KMS-11 (cell line): ENCODE measurements at regions not wholly inside any gene's neighbourhood (a gene's known extent, or its start where the extent isn't known, plus 50 kb on each side); places are given as distances from the start of the nearest gene placed in this dataset.

Source experiments
- H2AFZ ChIP-seq: fragments of 200-600 bp; sonication (generic); 2 replicates; pipeline ENCODE4 v1.6.1; 2016; ENCODE audit warnings: antibody characterized with exemption, mixed run types, low read depth
- H3K27ac ChIP-seq: fragments of 200-600 bp; sonication (generic); 2 replicates; pipeline ENCODE4 v1.6.1; 2016; ENCODE audit warnings: mild to moderate bottlenecking, mixed run types
- H3K27me3 ChIP-seq: fragments of 200-600 bp; sonication (generic); 2 replicates; pipeline ENCODE4 v1.6.1; 2017; ENCODE audit warnings: mild to moderate bottlenecking, low read depth, mixed run types, moderate library complexity; ENCODE audit not compliant: insufficient read depth
- H3K36me3 ChIP-seq: fragments of 200-600 bp; sonication (generic); 2 replicates; pipeline ENCODE4 v1.6.1; 2017; ENCODE audit warnings: mild to moderate bottlenecking, mixed run types; ENCODE audit not compliant: insufficient read depth
- H3K4me1 ChIP-seq: fragments of 200-600 bp; sonication (generic); 2 replicates; pipeline ENCODE4 v1.6.1; 2016; ENCODE audit warnings: mild to moderate bottlenecking, low read depth, mixed run types; ENCODE audit not compliant: poor library complexity, severe bottlenecking
- H3K4me2 ChIP-seq: fragments of 200-600 bp; sonication (generic); 2 replicates; pipeline ENCODE4 v1.7.0; 2016; ENCODE audit warnings: mild to moderate bottlenecking, mixed run types
- H3K4me3 ChIP-seq: fragments of 200-600 bp; sonication (generic); IDR thresholded peaks from 2 replicates; pipeline ENCODE4 v1.6.1; 2017; ENCODE audit warnings: low read depth, low read length, mixed read lengths; ENCODE audit not compliant: insufficient read depth
- H3K79me2 ChIP-seq: fragments of 200-600 bp; sonication (generic); 2 replicates; pipeline ENCODE4 v1.6.1; 2016; ENCODE audit warnings: low read depth, mixed run types; ENCODE audit not compliant: insufficient read depth
- H3K9ac ChIP-seq: fragments of 200-600 bp; sonication (generic); 2 replicates; pipeline ENCODE4 v1.6.1; 2016; ENCODE audit warnings: mild to moderate bottlenecking, mixed run types
- H4K20me1 ChIP-seq: fragments of 200-600 bp; sonication (generic); 2 replicates; pipeline ENCODE4 v1.6.1; 2016; ENCODE audit warnings: mild to moderate bottlenecking, mixed run types; ENCODE audit not compliant: insufficient read depth
- CTCF ChIP-seq: fragments of 200-600 bp; sonication (generic); conservative IDR thresholded peaks from 2 replicates; pipeline ENCODE4 v1.6.1; 2017; ENCODE audit warnings: low read depth, mild to moderate bottlenecking, antibody characterized with exemption, low read length, moderate library complexity, mixed read lengths

- Histone ChIP-seq H3K27me3 (no peaks in the 10 kb centered on the region), H4K20me1 (no peaks in the 10 kb centered on the region), H3K9ac (no peak overlapping the region), H3K27ac (no peak overlapping the region), H3K4me3 (no peak overlapping the region), H3K79me2 (no peaks in the 10 kb centered on the region), H2AFZ (no peak overlapping the region), H3K4me2 (no peak overlapping the region), H3K36me3 (no peaks in the 10 kb centered on the region), H3K4me1 (no peaks in the 10 kb centered on the region)
- peak; percentile 94 for TF ChIP-seq CTCF
Observed at GRCh38 chr9:113657765-113658544, 194.4 kb downstream of the RGS3 start.

GRCh38 chr9:113658545-113658895, 195.0 kb downstream of the RGS3 start:
- no peaks in the 10 kb centered on the region for H3K27me3 ChIP-seq
- H3K9ac ChIP-seq: no peak overlapping the region
- H3K4me1 ChIP-seq: no peaks in the 10 kb centered on the region
- no peak overlapping the region for H2AFZ ChIP-seq
- H3K36me3 ChIP-seq: no peaks in the 10 kb centered on the region
- H3K4me3 ChIP-seq: no peak overlapping the region
- no peak for TF ChIP-seq CTCF
- no peak overlapping the region for H3K4me2 ChIP-seq
- no peak overlapping the region for H3K27ac ChIP-seq
- H4K20me1 ChIP-seq: no peaks in the 10 kb centered on the region
- no peaks in the 10 kb centered on the region for H3K79me2 ChIP-seq

- Histone ChIP-seq H4K20me1 (no peaks in the 10 kb centered on the region), H3K4me1 (no peaks in the 10 kb centered on the region), H3K9ac (no peak overlapping the region), H3K79me2 (no peaks in the 10 kb centered on the region), H3K36me3 (no peaks in the 10 kb centered on the region), H3K27ac (no peak overlapping the region), H3K4me2 (no peak overlapping the region), H3K27me3 (no peaks in the 10 kb centered on the region), H3K4me3 (no peak overlapping the region), H2AFZ (no peak overlapping the region)
- TF ChIP-seq CTCF: no peak
Observed at GRCh38 chr9:113659039-113659438, 195.5 kb downstream of the RGS3 start.

- H3K4me3 ChIP-seq: no peak overlapping the region
- no peaks in the 10 kb centered on the region for H3K27me3 ChIP-seq
- H2AFZ ChIP-seq: no peak overlapping the region
- no peaks in the 10 kb centered on the region for H3K4me1 ChIP-seq
- H3K27ac ChIP-seq: no peak overlapping the region
- H3K9ac ChIP-seq: no peak overlapping the region
- no peak for TF ChIP-seq CTCF
- H4K20me1 ChIP-seq: no peaks in the 10 kb centered on the region
- H3K79me2 ChIP-seq: no peaks in the 10 kb centered on the region
- no peak overlapping the region for H3K4me2 ChIP-seq
- H3K36me3 ChIP-seq: no peaks in the 10 kb centered on the region
Observed at GRCh38 chr9:113659740-113660139, 196.2 kb downstream of the RGS3 start.
